SK-N-SH (cell line): ENCODE measurements at regions not wholly inside any gene's neighbourhood (a gene's known extent, or its start where the extent isn't known, plus 50 kb on each side); places are given as distances from the start of the nearest gene placed in this dataset.

Experiments used
- CTCF ChIA-PET: fragments of 300-600, 350-600 bp; formaldehyde crosslinking; extraction: SDS; loops from one replicate; lab custom pipeline; 2021; lab: Yijun Ruan, JAX
- POLR2A ChIA-PET: fragments of 350-600 bp; sonication (Branson Sonifier 250); formaldehyde crosslinking; extraction: SDS; loops from one replicate; lab custom pipeline; 2020; ENCODE audit warnings: antibody characterized with exemption, inconsistent platforms; lab: Yijun Ruan, JAX
- DNase-seq: peaks from one replicate; pipeline ENCODE4 v3.0.0; 2012
- H2AFZ ChIP-seq: fragments of 200-600 bp; sonication (generic); 2 replicates; pipeline ENCODE4 v1.8.1; 2016; ENCODE audit warnings: antibody characterized with exemption, mild to moderate bottlenecking, low read depth
- H3F3A ChIP-seq: fragments of 200-600 bp; sonication (generic); replicated peaks from 2 replicates; pipeline ENCODE3; 2016; ENCODE audit warnings: antibody characterized with exemption, mild to moderate bottlenecking; ENCODE audit not compliant: insufficient read depth
- H3K27ac ChIP-seq, 2 experiments: fragments of 200-500 bp in 1 of 2; fragments of 200-600 bp in 1 of 2; sonication (Bioruptor generic) in 1 of 2; sonication (generic), shearing (Covaris generic) in 1 of 2; 2 replicates each; pipeline versions ENCODE4 v1.5.1 to v1.6.1; 2014 to 2016; ENCODE audit warnings: low read depth in 2 of 2, inconsistent platforms in 1 of 2, low read length in 1 of 2, mild to moderate bottlenecking in 1 of 2, mixed read lengths in 1 of 2
- H3K27me3 ChIP-seq: fragments of 200-600 bp; sonication (generic), shearing (Covaris generic); 2 replicates; pipeline ENCODE4 v1.6.1; 2016; ENCODE audit warnings: mixed run types; ENCODE audit not compliant: insufficient read depth
- H3K36me3 ChIP-seq, 2 experiments: fragments of 200-500 bp in 1 of 2; fragments of 200-600 bp in 1 of 2; sonication (Bioruptor generic) in 1 of 2; sonication (generic) in 1 of 2; replicated peaks in 1 of 2; 2 replicates each; pipeline versions ENCODE3 to v1.5.1; 2014 to 2016; ENCODE audit warnings: low read length in 1 of 2, mild to moderate bottlenecking in 1 of 2; ENCODE audit not compliant: insufficient read depth in 2 of 2, control insufficient read depth in 1 of 2
- H3K4me1 ChIP-seq, 2 experiments: fragments of 200-500 bp in 1 of 2; fragments of 200-600 bp in 1 of 2; sonication (Bioruptor generic) in 1 of 2; sonication (generic), shearing (Covaris generic) in 1 of 2; 2 replicates each; pipeline versions ENCODE4 v1.5.1 to v1.6.1; 2014 to 2016; ENCODE audit warnings: low read depth in 1 of 2, low read length in 1 of 2, mixed run types in 1 of 2; ENCODE audit not compliant: insufficient read depth in 2 of 2, control insufficient read depth in 1 of 2
- H3K4me2 ChIP-seq: fragments of 200-600 bp; sonication (generic), shearing (Covaris generic); 2 replicates; pipeline ENCODE4 v1.6.1; 2017; ENCODE audit warnings: mixed run types
- H3K4me3 ChIP-seq, 2 experiments: fragments of 200-500 bp in 1 of 2; fragments of 200-600 bp in 1 of 2; sonication (Bioruptor generic) in 1 of 2; sonication (generic), shearing (Covaris generic) in 1 of 2; 2 replicates each; pipeline versions ENCODE4 v1.5.1 to v1.8.1; 2014 to 2016; ENCODE audit warnings: low read depth in 2 of 2, inconsistent platforms in 1 of 2, low read length in 1 of 2, mild to moderate bottlenecking in 1 of 2, mixed read lengths in 1 of 2, moderate library complexity in 1 of 2
- H3K79me2 ChIP-seq: fragments of 200-600 bp; sonication (generic); 2 replicates; pipeline ENCODE4 v1.8.1; 2017; ENCODE audit warnings: mild to moderate bottlenecking; ENCODE audit not compliant: insufficient read depth
- H3K9ac ChIP-seq: fragments of 200-600 bp; sonication (generic); 2 replicates; pipeline ENCODE4 v1.6.1; 2017; ENCODE audit warnings: mixed run types
- H3K9me2 ChIP-seq: fragments of 200-600 bp; sonication (generic); 2 replicates; pipeline ENCODE4 v1.6.1; 2017; ENCODE audit warnings: mixed run types
- H3K9me3 ChIP-seq: fragments of 200-600 bp; sonication (generic); 2 replicates; pipeline ENCODE4 v1.6.1; 2017; ENCODE audit warnings: mixed run types, mild to moderate bottlenecking, moderate library complexity
- H4K20me1 ChIP-seq: fragments of 200-600 bp; sonication (generic); 2 replicates; pipeline ENCODE4 v1.6.1; 2017; ENCODE audit warnings: mild to moderate bottlenecking, mixed run types; ENCODE audit not compliant: insufficient read depth
- EP300 ChIP-seq, 2 experiments: IDR thresholded peaks; 2 replicates each; pipeline versions ENCODE4 v1.4.0 to v1.6.1; 2012; ENCODE audit warnings: borderline replicate concordance in 1 of 2, low read depth in 1 of 2, low read length in 1 of 2
- FOSL2 ChIP-seq: IDR thresholded peaks from 2 replicates; pipeline ENCODE4 v1.4.0; 2012; ENCODE audit warnings: low read depth, mild to moderate bottlenecking, moderate library complexity, borderline replicate concordance
- FOXJ3 ChIP-seq: sonication (generic); formaldehyde crosslinking; IDR thresholded peaks from 2 replicates; pipeline ENCODE4 v1.5.1; 2020; ENCODE audit warnings: mild to moderate bottlenecking, missing genetic modification reagents
- GABPA ChIP-seq: IDR thresholded peaks from 2 replicates; pipeline ENCODE4 v1.4.0; 2012; ENCODE audit warnings: low read depth, mild to moderate bottlenecking
- JUND ChIP-seq: IDR thresholded peaks from 2 replicates; pipeline ENCODE4 v1.4.0; 2012
- MEF2A ChIP-seq: IDR thresholded peaks from 2 replicates; pipeline ENCODE4 v1.4.0; 2012; ENCODE audit warnings: low read depth, borderline replicate concordance
- NFIC ChIP-seq: IDR thresholded peaks from 2 replicates; pipeline ENCODE4 v1.4.0; 2012; ENCODE audit warnings: borderline replicate concordance
- NRF1 ChIP-seq: IDR thresholded peaks from 2 replicates; pipeline ENCODE4 v1.6.1; 2012; ENCODE audit warnings: low read depth, mild to moderate bottlenecking, low read length
- POLR2AphosphoS5 ChIP-seq: IDR thresholded peaks from 2 replicates; pipeline ENCODE4 v1.6.1; 2012; ENCODE audit warnings: low read depth, low read length
- RAD21 ChIP-seq: IDR thresholded peaks from 2 replicates; pipeline ENCODE4 v1.6.1; 2012; ENCODE audit warnings: mild to moderate bottlenecking, low read length
- RFX5 ChIP-seq: IDR thresholded peaks from 2 replicates; pipeline ENCODE4 v1.6.1; 2012; ENCODE audit warnings: mild to moderate bottlenecking, improper control_type of control experiment, low read length
- SIN3A ChIP-seq: IDR thresholded peaks from 2 replicates; pipeline ENCODE4 v1.6.1; 2012; ENCODE audit warnings: low read depth, mild to moderate bottlenecking, low read length, moderate library complexity, borderline replicate concordance
- TCF12 ChIP-seq: IDR thresholded peaks from 2 replicates; pipeline ENCODE4 v1.4.0; 2012
- YY1 ChIP-seq: IDR thresholded peaks from 2 replicates; pipeline ENCODE4 v1.4.0; 2012; ENCODE audit warnings: low read depth, mild to moderate bottlenecking
- WGBS: methylation state at CpG from one replicate; pipeline ENCODE4 v1.1.6; 2017; ENCODE audit warnings: low lambda C conversion rate; 5-methylcytosine and 5-hydroxymethylcytosine counted together
- TF ChIP-seq, protein P1 (sequence below): IDR thresholded peaks from 2 replicates; pipeline ENCODE4 v1.4.0; 2012; ENCODE audit warnings: low read depth, borderline replicate concordance
- TF ChIP-seq, protein P2 (sequence below): IDR thresholded peaks from 2 replicates; pipeline ENCODE4; 2012
- TF ChIP-seq, protein P3 (sequence below): IDR thresholded peaks from 2 replicates; pipeline ENCODE4 v1.4.0; 2012; ENCODE audit warnings: low read depth, borderline replicate concordance
- TF ChIP-seq, protein P4 (sequence below): fragments of 150-350 bp; IDR thresholded peaks from 2 replicates; pipeline ENCODE4 v1.6.1; 2017; ENCODE audit warnings: antibody characterized with exemption, low read length, low read depth, borderline replicate concordance
- TF ChIP-seq, protein P5 (sequence below): IDR thresholded peaks from 2 replicates; pipeline ENCODE4 v1.4.0; 2012; ENCODE audit warnings: low read depth
- TF ChIP-seq, protein P6 (sequence below): IDR thresholded peaks from 2 replicates; pipeline ENCODE4 v1.6.1; 2012; ENCODE audit warnings: mild to moderate bottlenecking, low read depth, low read length, moderate library complexity

DNA sequence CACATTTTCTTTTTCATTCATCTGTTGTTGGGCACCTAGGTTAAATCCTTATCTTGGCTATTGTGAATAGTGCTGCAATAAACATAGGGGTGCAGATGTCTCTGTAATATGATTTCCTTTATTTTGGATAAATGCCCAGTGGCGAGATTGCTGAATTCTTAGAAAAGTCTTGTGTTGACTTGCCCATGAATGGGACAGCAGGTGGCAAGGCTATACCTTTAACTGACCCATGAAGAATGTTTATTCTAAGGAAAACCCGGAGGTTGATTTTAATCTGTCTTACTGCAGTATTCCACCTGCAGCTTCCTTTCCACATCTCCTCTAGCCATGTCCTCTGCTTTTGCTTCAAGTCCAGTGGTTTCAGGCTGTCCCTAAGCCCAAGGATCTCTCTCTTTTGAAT lies 220.6 kb downstream of the SNCA start:
- Histone ChIP-seq H3K9me3 (no peaks in the 10 kb centered on the region), H3K27me3 (no peaks in the 10 kb centered on the region), H3K9me2 (no peaks in the 10 kb centered on the region), H2AFZ (no peak overlapping the region), H3K36me3 (no peaks in the 10 kb centered on the region), H3K9ac (no peak overlapping the region), H3K4me1 (no peaks in the 10 kb centered on the region), H3K27ac (no peak overlapping the region)
- POLR2A ChIA-PET: no interaction called here
- WGBS: 37% methylated on average over 2 of the region's 2 CpGs
- TF ChIP-seq, protein P1, sequence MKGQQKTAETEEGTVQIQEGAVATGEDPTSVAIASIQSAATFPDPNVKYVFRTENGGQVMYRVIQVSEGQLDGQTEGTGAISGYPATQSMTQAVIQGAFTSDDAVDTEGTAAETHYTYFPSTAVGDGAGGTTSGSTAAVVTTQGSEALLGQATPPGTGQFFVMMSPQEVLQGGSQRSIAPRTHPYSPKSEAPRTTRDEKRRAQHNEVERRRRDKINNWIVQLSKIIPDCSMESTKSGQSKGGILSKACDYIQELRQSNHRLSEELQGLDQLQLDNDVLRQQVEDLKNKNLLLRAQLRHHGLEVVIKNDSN: no peak
- TF ChIP-seq FOXJ3 (CRISPR knock-in tag) (no peak), NFIC (no peak), EP300 (IDR thresholded peaks at IDR 0.05; ENCODE audit: borderline replicate concordance in 1 of 2, low read depth in 1 of 2, low read length in 1 of 2) (no peak), GABPA (no peak), RFX5 (no peak), FOSL2 (no peak)
- TF ChIP-seq, protein P2, sequence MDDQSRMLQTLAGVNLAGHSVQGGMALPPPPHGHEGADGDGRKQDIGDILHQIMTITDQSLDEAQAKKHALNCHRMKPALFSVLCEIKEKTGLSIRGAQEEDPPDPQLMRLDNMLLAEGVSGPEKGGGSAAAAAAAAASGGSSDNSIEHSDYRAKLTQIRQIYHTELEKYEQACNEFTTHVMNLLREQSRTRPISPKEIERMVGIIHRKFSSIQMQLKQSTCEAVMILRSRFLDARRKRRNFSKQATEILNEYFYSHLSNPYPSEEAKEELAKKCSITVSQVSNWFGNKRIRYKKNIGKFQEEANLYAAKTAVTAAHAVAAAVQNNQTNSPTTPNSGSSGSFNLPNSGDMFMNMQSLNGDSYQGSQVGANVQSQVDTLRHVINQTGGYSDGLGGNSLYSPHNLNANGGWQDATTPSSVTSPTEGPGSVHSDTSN: no peak
- TF ChIP-seq, protein P3, sequence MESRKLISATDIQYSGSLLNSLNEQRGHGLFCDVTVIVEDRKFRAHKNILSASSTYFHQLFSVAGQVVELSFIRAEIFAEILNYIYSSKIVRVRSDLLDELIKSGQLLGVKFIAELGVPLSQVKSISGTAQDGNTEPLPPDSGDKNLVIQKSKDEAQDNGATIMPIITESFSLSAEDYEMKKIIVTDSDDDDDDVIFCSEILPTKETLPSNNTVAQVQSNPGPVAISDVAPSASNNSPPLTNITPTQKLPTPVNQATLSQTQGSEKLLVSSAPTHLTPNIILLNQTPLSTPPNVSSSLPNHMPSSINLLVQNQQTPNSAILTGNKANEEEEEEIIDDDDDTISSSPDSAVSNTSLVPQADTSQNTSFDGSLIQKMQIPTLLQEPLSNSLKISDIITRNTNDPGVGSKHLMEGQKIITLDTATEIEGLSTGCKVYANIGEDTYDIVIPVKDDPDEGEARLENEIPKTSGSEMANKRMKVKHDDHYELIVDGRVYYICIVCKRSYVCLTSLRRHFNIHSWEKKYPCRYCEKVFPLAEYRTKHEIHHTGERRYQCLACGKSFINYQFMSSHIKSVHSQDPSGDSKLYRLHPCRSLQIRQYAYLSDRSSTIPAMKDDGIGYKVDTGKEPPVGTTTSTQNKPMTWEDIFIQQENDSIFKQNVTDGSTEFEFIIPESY: no peak
- TF ChIP-seq, all 33 proteins: peak for 0
- no peak for DNase-seq
- CTCF ChIA-PET: interaction anchor here (2.3 kb wide), 1 partner anchor 25 kb away, joined by 7 read pairs; no protein-coding TSS in a partner anchor
- no peak overlapping the region for H3K4me2 ChIP-seq
- no peaks in the 10 kb centered on the region for H3K79me2 ChIP-seq
- H4K20me1 ChIP-seq: no peaks in the 10 kb centered on the region
- no peaks in the 10 kb centered on the region for H3F3A ChIP-seq
- no peak overlapping the region for H3K4me3 ChIP-seq

DNA sequence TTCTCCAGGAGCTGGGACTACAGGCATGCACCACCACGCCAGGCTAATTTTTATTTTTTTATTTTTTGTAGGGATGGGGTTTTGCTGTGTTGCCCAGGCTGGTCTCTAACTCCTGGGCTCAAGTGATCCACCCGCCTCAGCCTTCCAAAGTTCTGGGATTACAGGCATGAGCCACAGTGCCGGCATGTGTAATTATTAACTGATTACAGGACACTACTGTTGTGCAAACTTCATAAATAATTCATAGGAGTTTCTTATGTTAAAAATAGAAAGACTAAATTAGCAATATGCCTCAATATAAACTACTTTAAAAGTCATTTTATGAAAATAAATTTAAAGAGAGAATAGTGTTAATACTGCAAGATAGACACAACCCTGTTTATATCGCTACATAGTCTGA lies 221.9 kb downstream of the SNCA start:
- Histone ChIP-seq H3K79me2 (no peaks in the 10 kb centered on the region), H3K9me3 (no peaks in the 10 kb centered on the region), H3K4me1 (no peaks in the 10 kb centered on the region), H2AFZ (no peak overlapping the region), H3K4me3 (no peak overlapping the region), H3K4me2 (no peak overlapping the region), H3K9ac (no peak overlapping the region), H3K9me2 (no peaks in the 10 kb centered on the region), H3F3A (no peaks in the 10 kb centered on the region), H3K27me3 (no peaks in the 10 kb centered on the region), H3K27ac (no peak overlapping the region), H3K36me3 (no peaks in the 10 kb centered on the region), H4K20me1 (no peaks in the 10 kb centered on the region)
- CTCF ChIA-PET: no interaction called here
- 62% methylated on average over 4 of the region's 4 CpGs for WGBS
- POLR2A ChIA-PET: no interaction called here
- no peak for DNase-seq
- TF ChIP-seq NRF1: no peak
- no peak for TF ChIP-seq JUND
- no peak for TF ChIP-seq RAD21
- TF ChIP-seq TCF12: no peak
- TF ChIP-seq, protein P4, sequence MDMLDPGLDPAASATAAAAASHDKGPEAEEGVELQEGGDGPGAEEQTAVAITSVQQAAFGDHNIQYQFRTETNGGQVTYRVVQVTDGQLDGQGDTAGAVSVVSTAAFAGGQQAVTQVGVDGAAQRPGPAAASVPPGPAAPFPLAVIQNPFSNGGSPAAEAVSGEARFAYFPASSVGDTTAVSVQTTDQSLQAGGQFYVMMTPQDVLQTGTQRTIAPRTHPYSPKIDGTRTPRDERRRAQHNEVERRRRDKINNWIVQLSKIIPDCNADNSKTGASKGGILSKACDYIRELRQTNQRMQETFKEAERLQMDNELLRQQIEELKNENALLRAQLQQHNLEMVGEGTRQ: no peak
- TF ChIP-seq SIN3A: no peak
- TF ChIP-seq GABPA: no peak
- no peak for TF ChIP-seq MEF2A
- TF ChIP-seq, protein P5, sequence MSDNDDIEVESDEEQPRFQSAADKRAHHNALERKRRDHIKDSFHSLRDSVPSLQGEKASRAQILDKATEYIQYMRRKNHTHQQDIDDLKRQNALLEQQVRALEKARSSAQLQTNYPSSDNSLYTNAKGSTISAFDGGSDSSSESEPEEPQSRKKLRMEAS: no peak
- TF ChIP-seq, protein P1: no peak
- no peak for TF ChIP-seq YY1
- TF ChIP-seq, protein P6, sequence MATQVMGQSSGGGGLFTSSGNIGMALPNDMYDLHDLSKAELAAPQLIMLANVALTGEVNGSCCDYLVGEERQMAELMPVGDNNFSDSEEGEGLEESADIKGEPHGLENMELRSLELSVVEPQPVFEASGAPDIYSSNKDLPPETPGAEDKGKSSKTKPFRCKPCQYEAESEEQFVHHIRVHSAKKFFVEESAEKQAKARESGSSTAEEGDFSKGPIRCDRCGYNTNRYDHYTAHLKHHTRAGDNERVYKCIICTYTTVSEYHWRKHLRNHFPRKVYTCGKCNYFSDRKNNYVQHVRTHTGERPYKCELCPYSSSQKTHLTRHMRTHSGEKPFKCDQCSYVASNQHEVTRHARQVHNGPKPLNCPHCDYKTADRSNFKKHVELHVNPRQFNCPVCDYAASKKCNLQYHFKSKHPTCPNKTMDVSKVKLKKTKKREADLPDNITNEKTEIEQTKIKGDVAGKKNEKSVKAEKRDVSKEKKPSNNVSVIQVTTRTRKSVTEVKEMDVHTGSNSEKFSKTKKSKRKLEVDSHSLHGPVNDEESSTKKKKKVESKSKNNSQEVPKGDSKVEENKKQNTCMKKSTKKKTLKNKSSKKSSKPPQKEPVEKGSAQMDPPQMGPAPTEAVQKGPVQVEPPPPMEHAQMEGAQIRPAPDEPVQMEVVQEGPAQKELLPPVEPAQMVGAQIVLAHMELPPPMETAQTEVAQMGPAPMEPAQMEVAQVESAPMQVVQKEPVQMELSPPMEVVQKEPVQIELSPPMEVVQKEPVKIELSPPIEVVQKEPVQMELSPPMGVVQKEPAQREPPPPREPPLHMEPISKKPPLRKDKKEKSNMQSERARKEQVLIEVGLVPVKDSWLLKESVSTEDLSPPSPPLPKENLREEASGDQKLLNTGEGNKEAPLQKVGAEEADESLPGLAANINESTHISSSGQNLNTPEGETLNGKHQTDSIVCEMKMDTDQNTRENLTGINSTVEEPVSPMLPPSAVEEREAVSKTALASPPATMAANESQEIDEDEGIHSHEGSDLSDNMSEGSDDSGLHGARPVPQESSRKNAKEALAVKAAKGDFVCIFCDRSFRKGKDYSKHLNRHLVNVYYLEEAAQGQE: no peak
- no peak for TF ChIP-seq RFX5
- TF ChIP-seq POLR2AphosphoS5: no peak
